ENCODE measurements at regions not wholly inside any gene's neighbourhood (a gene's known extent, or its start where the extent isn't known, plus 50 kb on each side); places are given as distances from the start of the nearest gene placed in this dataset.
"Not testable (repeated sequence)": the region's sequence is repeated elsewhere in the genome, so short reads cannot be mapped to it uniquely, and the experiment has no call there.

- DNase-seq = no peak
These were observed 97.9 kb upstream of the METTL14 start for GRCh38 chr4:118587116-118587831.

- no peak for DNase-seq
These were observed 97.2 kb upstream of the METTL14 start for GRCh38 chr4:118587946-118588345.

GRCh38 chr4:118589471-118590055 lies 95.6 kb upstream of the METTL14 start:
- DNase-seq = no peak

- DNase-seq = peak; percentile 93
These were observed 93.7 kb upstream of the METTL14 start for GRCh38 chr4:118591339-118592046.

- not testable (repeated sequence) for DNase-seq
These were observed 92.9 kb upstream of the METTL14 start for GRCh38 chr4:118592289-118592688.

- not testable (repeated sequence) for DNase-seq
These were observed 89.3 kb upstream of the METTL14 start for GRCh38 chr4:118595883-118596282.

GRCh38 chr4:118625097-118625496 lies 60.1 kb upstream of the METTL14 start:
- DNase-seq = not testable (repeated sequence)

GRCh38 chr4:118629697-118630096 lies 55.5 kb upstream of the METTL14 start:
- not testable (repeated sequence) for DNase-seq

GRCh38 chr4:118630897-118631296 lies 54.3 kb upstream of the METTL14 start:
- DNase-seq = not testable (repeated sequence)

- not testable (repeated sequence) for DNase-seq
These were observed 53.7 kb upstream of the METTL14 start for GRCh38 chr4:118631321-118632050.

GRCh38 chr4:118633476-118633875 lies 51.7 kb upstream of the METTL14 start:
- not testable (repeated sequence) for DNase-seq

- DNase-seq = not testable (repeated sequence)
These were observed 50.9 kb upstream of the METTL14 start for GRCh38 chr4:118634126-118634875.

Data from renal pelvis (tissue), 1 donor.